ENCODE measurements at regions not wholly inside any gene's neighbourhood (a gene's known extent, or its start where the extent isn't known, plus 50 kb on each side); places are given as distances from the start of the nearest gene placed in this dataset.

- H3K4me1 ChIP-seq: peaks cover 0 to 26% (median 12%) of the 10 kb centered on the region in 4 donors
- H3K27ac ChIP-seq: no peak overlapping the region
- no peak for DNase-seq
- TF ChIP-seq POLR2AphosphoS5 (IDR thresholded peaks at IDR 0.05): no peak
- no peak for TF ChIP-seq POLR2A (IDR thresholded peaks at IDR 0.05)
- no peak for TF ChIP-seq CTCF (IDR thresholded peaks at IDR 0.05)
- no peak overlapping the region for H3K4me3 ChIP-seq
- intact Hi-C loops (cut with DNase I; ENCODE audit: low total_unique reads) (no loop called here), in situ Hi-C loops (cut with MboI; ENCODE audit: low pct_ligation_motif_present in 1 of 4, low pct_unique_long_range_greater_than_20kb in 1 of 4, low sequenced_read_pairs in 3 of 4) (no loop called here)
- no peaks in the 10 kb centered on the region for H3K27me3 ChIP-seq
- no peaks in the 10 kb centered on the region for H3K36me3 ChIP-seq
- H3K9me3 ChIP-seq: no peaks in the 10 kb centered on the region
- WGBS, 2 donors (ENCODE audit: low coverage in 1 of 2): 95% methylated on average over 9 of the region's 9 CpGs; no CpG with 5 or more reads in 1 of the 2 donors
Measured at GRCh38 chr17:77879896-77880280, 78.6 kb upstream of the TNRC6C start.

GRCh38 chr17:77880711-77881450, 77.6 kb upstream of the TNRC6C start:
- H3K27ac ChIP-seq: peak overlapping the region; percentile 42 to 55 (median 49)
- H3K9me3 ChIP-seq: no peaks in the 10 kb centered on the region
- DNase-seq: no peak
- 77% methylated on average over 10 of the region's 11 CpGs; no CpG with 5 or more reads in 1 of the 2 donors for WGBS, 2 donors (ENCODE audit: low coverage in 1 of 2)
- intact Hi-C loops (cut with DNase I; ENCODE audit: low total_unique reads) (no loop called here), in situ Hi-C loops (cut with MboI; ENCODE audit: low pct_ligation_motif_present in 1 of 4, low pct_unique_long_range_greater_than_20kb in 1 of 4, low sequenced_read_pairs in 3 of 4) (no loop called here)
- no peak overlapping the region for H3K4me3 ChIP-seq
- TF ChIP-seq CTCF (IDR thresholded peaks at IDR 0.05) (no peak), POLR2A (IDR thresholded peaks at IDR 0.05) (no peak), EP300 (IDR thresholded peaks at IDR 0.05; ENCODE audit: low read depth) (no peak), POLR2AphosphoS5 (IDR thresholded peaks at IDR 0.05) (no peak)
- H3K36me3 ChIP-seq: no peaks in the 10 kb centered on the region
- H3K4me1 ChIP-seq: peaks cover 0 to 26% (median 12%) of the 10 kb centered on the region in 4 donors
- H3K27me3 ChIP-seq: peaks cover 1% of the 10 kb centered on the region

DNA sequence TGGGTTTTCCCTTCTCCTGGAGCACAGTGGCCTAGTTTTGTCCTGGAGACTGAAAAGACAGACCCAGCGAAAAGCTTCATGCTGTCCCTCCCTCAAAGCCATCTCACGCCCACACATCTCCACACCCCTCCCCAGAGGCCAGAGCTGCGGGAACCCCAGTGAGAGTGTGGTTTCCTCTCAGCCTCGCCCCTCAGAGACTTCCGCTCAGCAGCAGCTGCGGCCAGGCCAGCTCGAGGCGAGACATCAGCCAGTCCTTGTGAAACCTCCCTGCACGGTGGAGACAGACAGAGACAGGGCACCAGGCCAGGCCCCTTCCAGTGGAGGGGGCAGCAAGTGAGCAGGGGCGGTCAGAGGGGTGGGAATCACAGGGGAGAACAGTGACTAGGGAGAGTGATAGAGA, 77.0 kb upstream of the TNRC6C start:
- peak in 1 of 3 donors; percentile 30 for TF ChIP-seq POLR2AphosphoS5 (IDR thresholded peaks at IDR 0.05)
- no peak for TF ChIP-seq CTCF (IDR thresholded peaks at IDR 0.05)
- TF ChIP-seq POLR2A (IDR thresholded peaks at IDR 0.05): no peak
- Histone ChIP-seq H3K27me3 (peaks cover 8% of the 10 kb centered on the region), H3K4me3 (no peak overlapping the region), H3K9me3 (no peaks in the 10 kb centered on the region), H3K4me1 (peaks cover 0 to 26% (median 12%) of the 10 kb centered on the region in 4 donors), H3K27ac (peak overlapping the region; percentile 42 to 55 (median 49)), H3K36me3 (no peaks in the 10 kb centered on the region)
- WGBS, 2 donors (ENCODE audit: low coverage in 1 of 2): 48% methylated on average over 10 of the region's 10 CpGs; no CpG with 5 or more reads in 1 of the 2 donors
- in situ Hi-C loops (cut with MboI; ENCODE audit: low pct_ligation_motif_present in 1 of 4, low pct_unique_long_range_greater_than_20kb in 1 of 4, low sequenced_read_pairs in 3 of 4) (no loop called here), intact Hi-C loops (cut with DNase I; ENCODE audit: low total_unique reads) (no loop called here)
- peak; percentile 79 for DNase-seq

- no peak for TF ChIP-seq POLR2A (IDR thresholded peaks at IDR 0.05)
- TF ChIP-seq CTCF (IDR thresholded peaks at IDR 0.05): no peak
- TF ChIP-seq POLR2AphosphoS5 (IDR thresholded peaks at IDR 0.05): no peak
- TF ChIP-seq EP300 (IDR thresholded peaks at IDR 0.05; ENCODE audit: low read depth): no peak
- 66 to 90% methylated on average over 2 to 4 of the region's 4 CpGs for WGBS, 2 donors (ENCODE audit: low coverage in 1 of 2)
- Histone ChIP-seq H3K4me1 (peaks cover 0 to 27% (median 12%) of the 10 kb centered on the region in 4 donors), H3K27me3 (peaks cover 13% of the 10 kb centered on the region), H3K4me3 (no peak overlapping the region), H3K27ac (peak overlapping the region in 2 of 4 donors; percentile 39 to 50), H3K36me3 (no peaks in the 10 kb centered on the region), H3K9me3 (no peaks in the 10 kb centered on the region)
- DNase-seq: no peak
- intact Hi-C loops (cut with DNase I; ENCODE audit: low total_unique reads) (no loop called here), in situ Hi-C loops (cut with MboI; ENCODE audit: low pct_ligation_motif_present in 1 of 4, low pct_unique_long_range_greater_than_20kb in 1 of 4, low sequenced_read_pairs in 3 of 4) (no loop called here)
Measured at GRCh38 chr17:77882040-77882439, 76.5 kb upstream of the TNRC6C start.

All from transverse colon (tissue), 4 donors.